CD4-positive, alpha-beta T cell treated with Interleukin-15 for 1 hour (primary cell): ENCODE measurements at regions not wholly inside any gene's neighbourhood (a gene's known extent, or its start where the extent isn't known, plus 50 kb on each side); places are given as distances from the start of the nearest gene placed in this dataset.
"Not testable (repeated sequence)": the region's sequence is repeated elsewhere in the genome, so short reads cannot be mapped to it uniquely, and the experiment has no call there.

Experiments
- DNase-seq: peaks from one replicate; pipeline ENCODE4 v3.0.0-alpha.2; 2020

- no peak for DNase-seq
Measured at GRCh38 chrX:118216087-118216486, 99.5 kb upstream of the KLHL13 start.

- no peak for DNase-seq
Measured at GRCh38 chrX:118216509-118216908, 99.9 kb upstream of the KLHL13 start.

GRCh38 chrX:118218079-118218478 is 101.5 kb upstream of the KLHL13 start:
- no peak for DNase-seq

- no peak for DNase-seq
Measured at GRCh38 chrX:118218940-118219339, 102.3 kb upstream of the KLHL13 start.

GRCh38 chrX:118219866-118220265 is 103.3 kb upstream of the KLHL13 start:
- no peak for DNase-seq

- no peak for DNase-seq
Measured at GRCh38 chrX:118220509-118220908, 103.9 kb upstream of the KLHL13 start.

GRCh38 chrX:118221270-118221669 is 104.7 kb upstream of the KLHL13 start:
- DNase-seq, result no peak

GRCh38 chrX:118221733-118222132 is 105.1 kb upstream of the KLHL13 start:
- DNase-seq, result no peak

- DNase-seq, result no peak
Measured at GRCh38 chrX:118222421-118222820, 105.8 kb upstream of the KLHL13 start.

- DNase-seq, result no peak
Measured at GRCh38 chrX:118225711-118226428, 109.3 kb upstream of the KLHL13 start.

GRCh38 chrX:118228041-118228440 is 111.4 kb upstream of the KLHL13 start:
- no peak for DNase-seq

GRCh38 chrX:118228456-118228855 is 111.8 kb upstream of the KLHL13 start:
- DNase-seq, result no peak

- DNase-seq, result no peak
Measured at GRCh38 chrX:118231464-118231863, 114.4 kb upstream of the WDR44 start.

- DNase-seq, result no peak
Measured at GRCh38 chrX:118239178-118239870, 106.6 kb upstream of the WDR44 start.

- no peak for DNase-seq
Measured at GRCh38 chrX:118239913-118240698, 105.8 kb upstream of the WDR44 start.

- not testable (repeated sequence) for DNase-seq
Measured at GRCh38 chrX:118246961-118247360, 98.9 kb upstream of the WDR44 start.

GRCh38 chrX:118249146-118249545 is 96.8 kb upstream of the WDR44 start:
- no peak for DNase-seq

GRCh38 chrX:118250445-118250844 is 95.5 kb upstream of the WDR44 start:
- DNase-seq, result no peak

- no peak for DNase-seq
Measured at GRCh38 chrX:118251271-118251670, 94.6 kb upstream of the WDR44 start.

- DNase-seq, result no peak
Measured at GRCh38 chrX:118252967-118253366, 92.9 kb upstream of the WDR44 start.

GRCh38 chrX:118254611-118255010 is 91.3 kb upstream of the WDR44 start:
- DNase-seq, result peak; percentile 19

GRCh38 chrX:118255921-118256320 is 90.0 kb upstream of the WDR44 start:
- DNase-seq, result no peak

- DNase-seq, result no peak
Measured at GRCh38 chrX:118257781-118258180, 88.1 kb upstream of the WDR44 start.

- no peak for DNase-seq
Measured at GRCh38 chrX:118259213-118259612, 86.7 kb upstream of the WDR44 start.
